Lung microvascular endothelial cell (primary cell): ENCODE measurements at regions not wholly inside any gene's neighbourhood (a gene's known extent, or its start where the extent isn't known, plus 50 kb on each side); places are given as distances from the start of the nearest gene placed in this dataset.
A peak's percentile ranks its signal among the peaks of the same experiment; 100 is the strongest.

Source experiments
- DNase-seq, 2 donors: peaks; one replicate each; pipeline versions ENCODE4 v3.0.0 to v3.0.0-alpha.2; 2010; ENCODE audit warnings: low read depth in 2 of 2

- no peak for DNase-seq
These were observed 81.7 kb upstream of the GIMD1 start for GRCh38 chr4:106450249-106450648.

- DNase-seq = peak in 1 of 2 donors; percentile 0
These were observed 76.0 kb upstream of the GIMD1 start for GRCh38 chr4:106444557-106444956.

GRCh38 chr4:106430797-106431196, 62.2 kb upstream of the GIMD1 start:
- no peak for DNase-seq

GRCh38 chr4:106429885-106430284, 61.3 kb upstream of the GIMD1 start:
- no peak for DNase-seq

GRCh38 chr4:106426069-106426468, 57.5 kb upstream of the GIMD1 start:
- DNase-seq = no peak

- DNase-seq = no peak
These were observed 57.0 kb upstream of the GIMD1 start for GRCh38 chr4:106425576-106425975.

- no peak for DNase-seq
These were observed 55.8 kb upstream of the GIMD1 start for GRCh38 chr4:106424426-106424825.

- no peak for DNase-seq
These were observed 55.2 kb upstream of the GIMD1 start for GRCh38 chr4:106423791-106424190.

- DNase-seq = no peak
These were observed 54.2 kb upstream of the GIMD1 start for GRCh38 chr4:106422766-106423165.

- DNase-seq = no peak
These were observed 53.1 kb upstream of the GIMD1 start for GRCh38 chr4:106421441-106422296.

- no peak for DNase-seq
These were observed 49.9 kb upstream of the GIMD1 start for GRCh38 chr4:106418444-106418843.
